Smooth muscle cell (in vitro differentiated cells): ENCODE measurements at regions not wholly inside any gene's neighbourhood (a gene's known extent, or its start where the extent isn't known, plus 50 kb on each side); places are given as distances from the start of the nearest gene placed in this dataset.

Experiments
- DNase-seq: peaks from one replicate; lab custom pipeline; 2025; ENCODE audit not compliant: unreplicated experiment; lab: John Stamatoyannopoulos, UW
- H2AFZ ChIP-seq: fragments of 200-600 bp; sonication (generic); 2 replicates; pipeline ENCODE4 v1.6.0; 2016; ENCODE audit warnings: antibody characterized with exemption, low read depth, mild to moderate bottlenecking
- H3F3A ChIP-seq: fragments of 200-600 bp; sonication (generic); 2 replicates; pipeline ENCODE4 v1.6.0; 2017; ENCODE audit warnings: antibody characterized with exemption, low read depth
- H3K27ac ChIP-seq: fragments of 200-600 bp; sonication (generic); 2 replicates; pipeline ENCODE4 v1.5.1; 2016; ENCODE audit warnings: low read depth, mild to moderate bottlenecking
- H3K27me3 ChIP-seq: fragments of 200-600 bp; sonication (generic); 2 replicates; pipeline ENCODE4 v1.6.1; 2016; ENCODE audit warnings: low read depth, mild to moderate bottlenecking
- H3K36me3 ChIP-seq: fragments of 200-600 bp; sonication (generic); 2 replicates; pipeline ENCODE4 v1.5.1; 2016; ENCODE audit warnings: low read depth
- H3K4me1 ChIP-seq: fragments of 200-600 bp; sonication (generic); 2 replicates; pipeline ENCODE4 v1.5.1; 2016; ENCODE audit warnings: low read depth
- H3K4me2 ChIP-seq: fragments of 200-600 bp; sonication (generic); 2 replicates; pipeline ENCODE4 v1.6.0; 2016; ENCODE audit warnings: mild to moderate bottlenecking
- H3K4me3 ChIP-seq: fragments of 200-600 bp; sonication (generic); 2 replicates; pipeline ENCODE4 v1.5.1; 2016; ENCODE audit warnings: mild to moderate bottlenecking
- H3K79me2 ChIP-seq: fragments of 200-600 bp; sonication (generic); 2 replicates; pipeline ENCODE4 v1.6.0; 2016; ENCODE audit warnings: low read depth, mild to moderate bottlenecking
- H3K9ac ChIP-seq: fragments of 200-600 bp; sonication (generic); 2 replicates; pipeline ENCODE4 v1.6.0; 2016; ENCODE audit warnings: low read depth
- H3K9me3 ChIP-seq: fragments of 200-600 bp; sonication (generic); replicated peaks from 2 replicates; pipeline ENCODE4 v1.5.1; 2016; ENCODE audit warnings: low read depth
- H4K20me1 ChIP-seq: fragments of 200-600 bp; sonication (generic); 2 replicates; pipeline ENCODE4 v1.6.0; 2016; ENCODE audit warnings: low read depth
- WGBS: methylation state at CpG from one replicate; pipeline ENCODE4 v1.1.7; 2016; ENCODE audit warnings: low lambda C conversion rate; 5-methylcytosine and 5-hydroxymethylcytosine counted together
- TF ChIP-seq, protein P1 (sequence below): fragments of 200-600 bp; sonication (generic); IDR thresholded peaks from 2 replicates; pipeline ENCODE4 v1.5.1; 2017; ENCODE audit warnings: borderline replicate concordance, mild to moderate bottlenecking, antibody characterized with exemption; ENCODE audit not compliant: insufficient read depth, poor library complexity, severe bottlenecking

DNA sequence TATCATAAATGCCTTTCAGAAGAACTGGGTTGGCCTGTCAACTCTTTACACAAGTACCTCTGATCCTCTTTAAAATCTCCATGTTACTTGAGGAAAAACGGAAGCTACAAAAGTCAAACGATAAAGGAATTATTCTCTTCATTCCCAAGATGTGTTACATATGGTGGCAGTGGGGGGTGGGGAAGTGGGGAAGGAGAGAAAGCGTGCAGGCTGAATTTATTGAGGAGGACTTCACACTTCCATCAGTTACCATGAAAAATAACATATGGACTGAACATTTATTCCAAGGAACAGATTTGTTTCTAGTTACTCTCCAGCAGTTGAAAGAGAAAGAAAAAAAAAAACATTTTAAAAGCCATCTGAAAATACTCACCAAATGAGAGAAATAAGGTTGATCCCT, 474.4 kb upstream of the DCN start:
- H3K4me3 ChIP-seq = no peak overlapping the region
- H3K27ac ChIP-seq = no peak overlapping the region
- H3K79me2 ChIP-seq = no peaks in the 10 kb centered on the region
- H2AFZ ChIP-seq = no peak overlapping the region
- H3F3A ChIP-seq = no peaks in the 10 kb centered on the region
- H3K4me1 ChIP-seq = no peaks in the 10 kb centered on the region
- H3K9ac ChIP-seq = no peak overlapping the region
- H3K36me3 ChIP-seq = no peaks in the 10 kb centered on the region
- no peaks in the 10 kb centered on the region for H4K20me1 ChIP-seq
- no peaks in the 10 kb centered on the region for H3K27me3 ChIP-seq
- no peaks in the 10 kb centered on the region for H3K9me3 ChIP-seq
- TF ChIP-seq, protein P1, sequence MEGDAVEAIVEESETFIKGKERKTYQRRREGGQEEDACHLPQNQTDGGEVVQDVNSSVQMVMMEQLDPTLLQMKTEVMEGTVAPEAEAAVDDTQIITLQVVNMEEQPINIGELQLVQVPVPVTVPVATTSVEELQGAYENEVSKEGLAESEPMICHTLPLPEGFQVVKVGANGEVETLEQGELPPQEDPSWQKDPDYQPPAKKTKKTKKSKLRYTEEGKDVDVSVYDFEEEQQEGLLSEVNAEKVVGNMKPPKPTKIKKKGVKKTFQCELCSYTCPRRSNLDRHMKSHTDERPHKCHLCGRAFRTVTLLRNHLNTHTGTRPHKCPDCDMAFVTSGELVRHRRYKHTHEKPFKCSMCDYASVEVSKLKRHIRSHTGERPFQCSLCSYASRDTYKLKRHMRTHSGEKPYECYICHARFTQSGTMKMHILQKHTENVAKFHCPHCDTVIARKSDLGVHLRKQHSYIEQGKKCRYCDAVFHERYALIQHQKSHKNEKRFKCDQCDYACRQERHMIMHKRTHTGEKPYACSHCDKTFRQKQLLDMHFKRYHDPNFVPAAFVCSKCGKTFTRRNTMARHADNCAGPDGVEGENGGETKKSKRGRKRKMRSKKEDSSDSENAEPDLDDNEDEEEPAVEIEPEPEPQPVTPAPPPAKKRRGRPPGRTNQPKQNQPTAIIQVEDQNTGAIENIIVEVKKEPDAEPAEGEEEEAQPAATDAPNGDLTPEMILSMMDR = no peak
- 93% methylated on average over 3 of the region's 3 CpGs for WGBS
- no peak for DNase-seq
- H3K4me2 ChIP-seq = no peak overlapping the region

DNA sequence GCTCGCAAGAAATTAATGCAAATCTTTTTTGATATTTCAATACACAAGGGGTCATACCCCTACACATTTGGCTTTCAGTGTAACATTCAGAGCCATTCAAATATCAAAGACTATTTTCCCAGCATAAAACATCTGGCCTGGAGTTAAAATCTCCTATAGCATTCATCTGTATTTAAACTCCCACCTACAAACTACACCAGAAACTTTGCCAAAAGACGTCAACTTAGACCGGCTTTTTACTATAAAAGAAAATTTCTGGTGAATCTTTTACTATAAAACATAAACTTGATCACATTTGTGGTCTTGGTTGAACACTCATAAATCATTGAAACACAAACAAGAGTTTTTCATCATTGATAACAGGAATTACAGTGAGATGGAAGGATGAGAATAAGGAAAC, 473.3 kb upstream of the DCN start:
- 91% methylated on average over 3 of the region's 3 CpGs for WGBS
- Histone ChIP-seq H3K9me3 (no peaks in the 10 kb centered on the region), H3K79me2 (no peaks in the 10 kb centered on the region), H3K9ac (no peak overlapping the region), H3K36me3 (no peaks in the 10 kb centered on the region), H4K20me1 (no peaks in the 10 kb centered on the region), H3K4me3 (no peak overlapping the region), H3K27ac (no peak overlapping the region), H3F3A (no peaks in the 10 kb centered on the region), H2AFZ (no peak overlapping the region), H3K27me3 (no peaks in the 10 kb centered on the region), H3K4me2 (no peak overlapping the region), H3K4me1 (no peaks in the 10 kb centered on the region)
- DNase-seq = no peak
- TF ChIP-seq, protein P1 = no peak

DNA sequence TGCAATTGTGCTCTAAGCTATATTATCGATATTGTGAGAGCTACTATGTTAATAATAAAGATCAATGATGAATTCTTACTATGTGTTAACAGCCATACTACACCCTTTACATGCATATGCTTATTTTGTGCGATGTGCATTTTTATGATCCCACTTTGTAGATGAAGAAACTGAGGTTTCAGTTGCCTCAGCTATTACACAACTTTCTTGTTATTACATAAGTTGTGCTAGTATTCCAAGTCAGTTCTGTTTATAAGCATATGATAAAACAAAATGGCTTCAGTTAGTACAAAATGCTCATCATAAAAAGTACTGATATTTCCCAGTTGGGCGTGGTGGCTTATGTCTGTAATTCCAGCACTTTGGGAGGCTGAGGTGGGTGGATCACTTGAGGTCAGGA, 471.5 kb upstream of the DCN start:
- TF ChIP-seq, protein P1 = no peak
- Histone ChIP-seq H3K4me3 (no peak overlapping the region), H4K20me1 (no peaks in the 10 kb centered on the region), H3K4me1 (no peaks in the 10 kb centered on the region), H3K27me3 (no peaks in the 10 kb centered on the region), H2AFZ (no peak overlapping the region), H3K4me2 (no peak overlapping the region), H3K79me2 (no peaks in the 10 kb centered on the region), H3F3A (no peaks in the 10 kb centered on the region), H3K27ac (no peak overlapping the region), H3K36me3 (no peaks in the 10 kb centered on the region), H3K9ac (no peak overlapping the region), H3K9me3 (no peaks in the 10 kb centered on the region)
- WGBS = 91% methylated on average over 3 of the region's 3 CpGs
- no peak for DNase-seq

DNA sequence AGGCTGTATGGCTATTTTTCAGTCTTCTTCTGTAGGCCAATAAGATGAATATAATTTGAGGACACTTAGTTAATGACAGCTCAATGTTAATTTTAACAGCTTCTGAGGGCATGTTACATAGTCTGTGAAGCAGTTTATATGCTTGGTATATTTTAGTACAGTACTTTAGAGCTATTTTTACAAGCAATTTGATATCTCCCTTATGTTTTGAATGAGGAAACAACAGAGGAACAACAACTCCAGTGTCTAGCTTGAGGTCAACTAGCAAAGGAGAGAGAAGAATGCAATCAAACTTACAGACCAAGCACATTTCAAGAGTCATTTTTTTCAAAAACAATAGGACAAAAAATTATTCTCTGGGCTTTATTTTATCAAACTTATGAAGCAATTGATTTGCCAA, 469.1 kb upstream of the DCN start:
- TF ChIP-seq, protein P1 = no peak
- H4K20me1 ChIP-seq = no peaks in the 10 kb centered on the region
- no peak for DNase-seq
- H3K27me3 ChIP-seq = no peaks in the 10 kb centered on the region
- H3K4me2 ChIP-seq = no peak overlapping the region
- no peak overlapping the region for H3K9ac ChIP-seq
- H2AFZ ChIP-seq = no peak overlapping the region
- no peaks in the 10 kb centered on the region for H3K9me3 ChIP-seq
- no peak overlapping the region for H3K27ac ChIP-seq
- H3K79me2 ChIP-seq = no peaks in the 10 kb centered on the region
- no peaks in the 10 kb centered on the region for H3K4me1 ChIP-seq
- H3K4me3 ChIP-seq = no peak overlapping the region
- H3F3A ChIP-seq = no peaks in the 10 kb centered on the region
- no peaks in the 10 kb centered on the region for H3K36me3 ChIP-seq
